ENCODE measurements at regions not wholly inside any gene's neighbourhood (a gene's known extent, or its start where the extent isn't known, plus 50 kb on each side); places are given as distances from the start of the nearest gene placed in this dataset.

DNA sequence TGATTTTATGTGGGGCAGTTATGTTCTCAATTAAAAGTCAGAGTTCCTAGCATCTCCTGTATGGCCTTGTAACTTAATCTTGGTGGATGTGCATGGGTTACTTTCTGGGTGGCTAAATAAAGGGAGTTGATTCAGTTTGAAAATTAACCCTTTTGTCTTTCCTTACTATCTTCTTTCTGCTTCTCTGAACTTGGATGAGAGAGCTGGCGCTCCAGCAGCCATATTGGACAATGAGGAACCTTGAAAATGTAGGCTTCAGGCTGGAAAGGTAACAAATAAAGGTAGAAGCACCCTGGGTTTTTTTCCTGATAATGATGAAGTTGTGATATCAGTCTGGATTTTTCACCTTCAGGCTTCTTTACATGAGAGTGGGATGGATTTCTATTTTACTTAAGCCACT lies 714.1 kb upstream of the TMEM132C start:
- Histone ChIP-seq H3K9ac (ENCODE audit: insufficient read depth in 1 of 2, low read length in 2 of 2) (no peak overlapping the region), H3K4me1 (ENCODE audit: control insufficient read depth in 5 of 5, insufficient read depth in 5 of 5, low read length in 5 of 5) (no peaks in the 10 kb centered on the region), H3K27me3 (ENCODE audit: control insufficient read depth in 3 of 3, insufficient read depth in 3 of 3, low read length in 2 of 3) (no peaks in the 10 kb centered on the region), H3K27ac (ENCODE audit: low read depth in 1 of 2, low read length in 1 of 2) (no peak overlapping the region), H3K36me3 (ENCODE audit: control insufficient read depth in 4 of 4, insufficient read depth in 4 of 4, low read length in 4 of 4) (no peaks in the 10 kb centered on the region), H3K9me3 (ENCODE audit: control insufficient read depth in 4 of 4, insufficient read depth in 3 of 4, low read length in 3 of 4) (peaks cover 0 to 9% (median 4%) of the 10 kb centered on the region in 4 donors), H3K4me3 (no peak overlapping the region)
- no peak for TF ChIP-seq CTCF (IDR thresholded peaks at IDR 0.05; ENCODE audit: control extremely low read depth, extremely low read depth)
- WGBS, 2 donors: 91 to 96% methylated on average over 1 of the region's 1 CpG
- no peak for DNase-seq
- ATAC-seq (ENCODE audit: insufficient read depth, low FRiP score): no peak

DNA sequence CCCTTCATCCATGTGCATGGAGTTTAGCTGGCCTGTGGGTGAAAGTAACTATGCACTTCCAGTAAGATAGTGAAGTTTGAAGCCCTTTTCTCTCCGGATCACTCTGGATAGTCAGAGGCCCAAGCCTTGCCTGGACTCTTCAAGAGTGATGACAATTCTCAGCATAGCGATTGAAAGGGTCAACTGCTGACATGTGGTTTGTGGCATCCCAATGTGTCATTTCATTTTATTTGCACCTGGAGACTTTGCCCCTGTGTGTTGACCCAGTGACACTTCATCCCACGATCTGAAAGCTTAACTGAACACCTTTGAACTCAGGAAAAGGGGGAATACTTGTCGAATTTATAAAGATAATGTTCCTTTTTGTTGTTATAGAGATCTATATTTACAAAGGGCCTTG lies 711.9 kb upstream of the TMEM132C start:
- no peak overlapping the region for H3K9ac ChIP-seq (ENCODE audit: insufficient read depth in 1 of 2, low read length in 2 of 2)
- H3K4me1 ChIP-seq (ENCODE audit: control insufficient read depth in 5 of 5, insufficient read depth in 5 of 5, low read length in 5 of 5): peaks cover 0 to 2% (median 0%) of the 10 kb centered on the region in 5 donors
- WGBS, 2 donors: 67 to 72% methylated on average over 4 of the region's 4 CpGs
- H3K27ac ChIP-seq (ENCODE audit: low read depth in 1 of 2, low read length in 1 of 2): no peak overlapping the region
- DNase-seq (no peak), ATAC-seq (ENCODE audit: insufficient read depth, low FRiP score) (no peak)
- TF ChIP-seq CTCF (IDR thresholded peaks at IDR 0.05; ENCODE audit: control extremely low read depth, extremely low read depth): no peak
- H3K4me3 ChIP-seq: no peak overlapping the region
- peaks cover 0 to 8% (median 3%) of the 10 kb centered on the region in 4 donors for H3K9me3 ChIP-seq (ENCODE audit: control insufficient read depth in 4 of 4, insufficient read depth in 3 of 4, low read length in 3 of 4)
- no peaks in the 10 kb centered on the region for H3K27me3 ChIP-seq (ENCODE audit: control insufficient read depth in 3 of 3, insufficient read depth in 3 of 3, low read length in 2 of 3)
- no peaks in the 10 kb centered on the region for H3K36me3 ChIP-seq (ENCODE audit: control insufficient read depth in 4 of 4, insufficient read depth in 4 of 4, low read length in 4 of 4)

DNA sequence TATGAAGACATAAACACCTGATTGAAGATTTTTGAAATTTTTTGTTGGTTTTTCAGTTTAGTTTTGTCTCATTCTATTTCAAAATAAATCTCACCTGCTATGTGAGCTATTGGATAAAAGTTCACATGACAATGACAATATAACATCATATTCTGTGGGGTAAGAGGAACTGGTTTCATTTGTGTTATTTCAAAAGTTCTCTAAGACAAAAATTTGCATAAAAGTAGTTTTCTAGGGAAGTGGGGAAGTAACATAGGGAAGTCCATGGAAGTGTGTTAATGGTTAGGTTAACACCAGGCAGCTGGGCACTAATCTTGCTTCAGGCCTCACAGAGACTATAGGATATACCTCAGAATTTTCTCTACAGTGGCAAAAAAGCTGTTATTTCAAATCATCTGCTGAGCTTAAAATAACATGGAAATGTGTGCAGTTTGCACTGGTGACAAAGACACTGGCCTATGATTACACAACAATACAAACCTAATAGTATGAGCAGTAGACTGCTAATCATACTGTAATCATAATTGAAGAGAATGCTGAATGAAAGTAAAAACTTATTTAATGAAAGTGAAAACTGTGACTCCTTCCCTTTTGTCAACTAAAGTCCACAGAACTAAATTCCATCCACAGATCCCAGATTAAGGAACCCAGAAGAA lies 710.6 kb upstream of the TMEM132C start:
- no peak for TF ChIP-seq CTCF (IDR thresholded peaks at IDR 0.05; ENCODE audit: control extremely low read depth, extremely low read depth)
- no peak overlapping the region for H3K9ac ChIP-seq (ENCODE audit: insufficient read depth in 1 of 2, low read length in 2 of 2)
- ATAC-seq (ENCODE audit: insufficient read depth, low FRiP score): no peak
- no peaks in the 10 kb centered on the region for H3K36me3 ChIP-seq (ENCODE audit: control insufficient read depth in 4 of 4, insufficient read depth in 4 of 4, low read length in 4 of 4)
- no peak overlapping the region for H3K27ac ChIP-seq (ENCODE audit: low read depth in 1 of 2, low read length in 1 of 2)
- no peak overlapping the region for H3K4me3 ChIP-seq
- no peak for DNase-seq
- H3K9me3 ChIP-seq (ENCODE audit: control insufficient read depth in 4 of 4, insufficient read depth in 3 of 4, low read length in 3 of 4): peaks cover 0 to 6% (median 2%) of the 10 kb centered on the region in 4 donors
- H3K27me3 ChIP-seq (ENCODE audit: control insufficient read depth in 3 of 3, insufficient read depth in 3 of 3, low read length in 2 of 3): no peaks in the 10 kb centered on the region
- peaks cover 0 to 2% (median 0%) of the 10 kb centered on the region in 5 donors for H3K4me1 ChIP-seq (ENCODE audit: control insufficient read depth in 5 of 5, insufficient read depth in 5 of 5, low read length in 5 of 5)

DNA sequence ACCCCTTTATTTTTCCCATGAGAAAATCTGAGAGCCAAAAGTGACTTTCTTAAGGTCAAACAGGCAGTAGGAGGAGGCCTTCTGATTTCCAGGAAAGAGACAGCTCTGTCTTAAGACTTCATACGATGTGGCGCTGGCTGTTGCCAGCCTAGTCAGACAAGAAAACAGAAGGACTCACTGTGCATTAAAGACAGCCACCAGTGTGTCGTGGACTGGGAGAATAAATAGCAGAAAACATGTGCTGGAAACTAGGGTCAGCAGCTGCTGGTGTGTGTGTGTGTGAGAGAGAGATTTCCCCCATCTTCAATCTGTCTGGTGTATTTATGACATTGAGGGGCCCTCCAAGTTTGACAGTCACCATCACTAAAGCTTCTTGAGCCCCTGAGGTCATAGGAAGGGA lies 708.6 kb upstream of the TMEM132C start:
- H3K27ac ChIP-seq (ENCODE audit: low read depth in 1 of 2, low read length in 1 of 2): peak overlapping the region in 1 of 2 donors; percentile 17
- H3K9me3 ChIP-seq (ENCODE audit: control insufficient read depth in 4 of 4, insufficient read depth in 3 of 4, low read length in 3 of 4): no peaks in the 10 kb centered on the region
- 72 to 82% methylated on average over 3 of the region's 3 CpGs for whole genome bisulfite sequencing, 2 donors
- no peak overlapping the region for H3K9ac ChIP-seq (ENCODE audit: insufficient read depth in 1 of 2, low read length in 2 of 2)
- no peak overlapping the region for H3K4me3 ChIP-seq
- DNase-seq (no peak), ATAC-seq (ENCODE audit: insufficient read depth, low FRiP score) (no peak)
- peaks cover 0 to 2% (median 0%) of the 10 kb centered on the region in 5 donors for H3K4me1 ChIP-seq (ENCODE audit: control insufficient read depth in 5 of 5, insufficient read depth in 5 of 5, low read length in 5 of 5)
- no peaks in the 10 kb centered on the region for H3K36me3 ChIP-seq (ENCODE audit: control insufficient read depth in 4 of 4, insufficient read depth in 4 of 4, low read length in 4 of 4)
- no peaks in the 10 kb centered on the region for H3K27me3 ChIP-seq (ENCODE audit: control insufficient read depth in 3 of 3, insufficient read depth in 3 of 3, low read length in 2 of 3)
- TF ChIP-seq CTCF (IDR thresholded peaks at IDR 0.05; ENCODE audit: control extremely low read depth, extremely low read depth): no peak
